CD4-positive, alpha-beta T cell treated with Interleukin-6 at 100 ng/mL for 8 hours (primary cell): ENCODE measurements at regions not wholly inside any gene's neighbourhood (a gene's known extent, or its start where the extent isn't known, plus 50 kb on each side); places are given as distances from the start of the nearest gene placed in this dataset.

ENCODE experiments used
- DNase-seq: peaks from one replicate; pipeline ENCODE4 v3.0.0-alpha.2; 2020; ENCODE audit warnings: mixed read lengths, low spot score

- no peak for DNase-seq
Observed at GRCh38 chr1:4871373-4871772, 217.0 kb downstream of the AJAP1 start.

DNA sequence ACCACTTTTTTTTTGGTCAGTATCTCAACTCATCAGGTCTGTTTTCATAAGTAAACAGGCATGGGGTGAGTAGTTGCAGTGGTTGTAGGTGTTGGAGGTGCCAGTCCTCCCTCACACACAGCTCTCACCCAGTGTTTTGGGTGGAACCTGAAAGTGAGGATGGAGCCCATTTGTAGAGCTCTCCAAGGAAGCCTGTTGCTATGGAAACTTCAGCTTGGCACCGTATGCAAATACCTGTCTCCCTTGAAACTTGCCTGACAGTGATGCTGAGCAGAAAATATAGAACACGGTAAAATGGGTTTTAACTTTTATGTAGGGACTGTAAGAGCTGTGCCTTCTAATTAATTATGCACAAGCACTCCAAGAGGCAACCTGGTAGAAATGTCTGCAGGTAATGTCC, 214.1 kb downstream of the AJAP1 start:
- DNase-seq = no peak

DNA sequence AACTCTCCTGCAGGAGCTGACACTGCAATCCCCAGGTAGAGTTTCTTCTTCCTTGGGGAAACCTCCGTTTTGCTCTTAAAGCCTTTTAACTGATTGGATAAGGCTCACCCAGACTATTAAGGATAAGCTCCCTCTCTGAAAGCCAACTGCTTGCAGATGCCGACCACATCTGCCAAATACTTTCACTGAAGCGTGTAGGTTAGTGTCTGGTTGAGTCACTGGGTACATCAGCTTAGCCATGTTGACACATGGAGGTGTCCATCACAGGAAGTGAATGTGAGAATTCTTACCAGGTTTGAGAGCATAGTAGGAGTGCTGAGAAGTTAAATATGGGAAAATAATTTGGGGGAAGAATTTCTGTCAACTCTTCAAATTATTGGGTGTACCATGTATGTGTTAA, 202.0 kb downstream of the AJAP1 start:
- no peak for DNase-seq

- DNase-seq = no peak
Observed at GRCh38 chr1:4854367-4854766, 200.0 kb downstream of the AJAP1 start.

GRCh38 chr1:4853904-4854303, 199.5 kb downstream of the AJAP1 start:
- DNase-seq = no peak

- DNase-seq = no peak
Observed at GRCh38 chr1:4851385-4852065, 197.1 kb downstream of the AJAP1 start.

- no peak for DNase-seq
Observed at GRCh38 chr1:4848431-4848830, 194.0 kb downstream of the AJAP1 start.

- no peak for DNase-seq
Observed at GRCh38 chr1:4847711-4848110, 193.3 kb downstream of the AJAP1 start.
